HG03135 (cell line): ENCODE measurements at regions not wholly inside any gene's neighbourhood (a gene's known extent, or its start where the extent isn't known, plus 50 kb on each side); places are given as distances from the start of the nearest gene placed in this dataset.
"Not testable (repeated sequence)": the region's sequence is repeated elsewhere in the genome, so short reads cannot be mapped to it uniquely, and the experiment has no call there.

ENCODE experiments used
- ATAC-seq: cut with Tn5 transposase; IDR thresholded peaks from one replicate; pipeline ENCODE4 v1.9.1; 2021; ENCODE audit warnings: mild to moderate bottlenecking, moderate library complexity; ENCODE audit not compliant: unreplicated experiment

DNA sequence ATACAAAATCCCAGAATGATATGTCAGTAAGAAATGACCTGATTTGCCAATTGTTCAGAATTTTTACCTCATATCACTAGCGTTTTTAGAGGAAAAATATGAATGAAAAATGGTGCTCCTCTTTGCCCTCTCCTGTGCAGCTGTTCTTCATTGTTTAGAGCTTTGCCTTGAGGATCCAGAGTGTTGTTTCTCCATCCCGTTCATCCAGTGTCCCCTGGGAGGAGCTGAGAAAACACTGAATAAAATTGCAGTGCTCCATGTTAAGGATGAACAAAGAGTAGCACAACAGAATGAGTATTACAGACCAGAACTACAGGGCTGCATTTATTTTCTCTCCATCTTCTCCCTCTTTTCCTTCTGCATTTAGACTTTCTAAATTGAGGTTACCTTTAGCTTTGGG lies 133.1 kb downstream of the ADCYAP1 start:
- ATAC-seq: no peak

GRCh38 chr18:1039421-1039820 lies 134.8 kb downstream of the ADCYAP1 start:
- no peak for ATAC-seq

DNA sequence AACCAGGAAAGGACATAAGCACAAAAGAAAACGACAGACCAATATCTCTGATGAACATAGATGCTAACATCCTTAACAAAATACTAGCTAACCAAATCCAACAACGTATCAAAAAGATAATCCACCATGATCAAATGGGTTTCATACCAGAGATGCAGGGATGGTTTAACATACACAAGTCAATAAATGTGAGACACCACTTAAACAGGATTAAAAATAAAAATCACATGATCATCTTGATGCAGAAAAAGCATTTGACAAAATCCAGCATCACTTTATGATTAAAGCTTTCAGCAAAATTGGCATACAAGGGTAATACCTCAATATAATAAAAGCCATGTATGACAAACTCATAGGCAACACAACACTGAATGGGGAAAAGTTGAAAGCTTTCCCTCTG lies 138.4 kb downstream of the ADCYAP1 start:
- not testable (repeated sequence) for ATAC-seq

GRCh38 chr18:1045658-1046057 lies 141.0 kb downstream of the ADCYAP1 start:
- no peak for ATAC-seq

DNA sequence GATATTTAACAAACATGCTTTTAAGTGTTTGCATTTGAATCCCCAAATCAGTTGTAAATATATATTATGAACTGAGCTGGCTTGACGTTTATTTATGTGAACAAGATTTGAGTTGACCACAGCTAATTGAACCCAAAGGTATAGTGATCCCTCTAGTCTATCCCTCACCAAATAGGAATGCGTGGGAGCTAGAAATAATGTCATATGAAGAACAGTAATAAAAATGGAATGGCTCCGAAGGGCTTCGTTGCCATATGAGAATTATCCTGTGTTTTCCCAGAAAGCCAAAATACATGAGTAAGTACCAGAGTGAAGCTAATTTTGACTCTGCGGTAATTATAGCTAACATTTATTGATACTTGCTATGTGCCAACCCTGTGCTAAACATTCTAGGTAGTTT lies 142.7 kb downstream of the ADCYAP1 start:
- no peak for ATAC-seq

- ATAC-seq: no peak
Observed at GRCh38 chr18:1048032-1048431, 143.4 kb downstream of the ADCYAP1 start.

- ATAC-seq: no peak
Observed at GRCh38 chr18:1049173-1049572, 144.5 kb downstream of the ADCYAP1 start.

- ATAC-seq: no peak
Observed at GRCh38 chr18:1050012-1050657, 145.5 kb downstream of the ADCYAP1 start.

GRCh38 chr18:1052301-1052700 lies 147.6 kb downstream of the ADCYAP1 start:
- no peak for ATAC-seq

DNA sequence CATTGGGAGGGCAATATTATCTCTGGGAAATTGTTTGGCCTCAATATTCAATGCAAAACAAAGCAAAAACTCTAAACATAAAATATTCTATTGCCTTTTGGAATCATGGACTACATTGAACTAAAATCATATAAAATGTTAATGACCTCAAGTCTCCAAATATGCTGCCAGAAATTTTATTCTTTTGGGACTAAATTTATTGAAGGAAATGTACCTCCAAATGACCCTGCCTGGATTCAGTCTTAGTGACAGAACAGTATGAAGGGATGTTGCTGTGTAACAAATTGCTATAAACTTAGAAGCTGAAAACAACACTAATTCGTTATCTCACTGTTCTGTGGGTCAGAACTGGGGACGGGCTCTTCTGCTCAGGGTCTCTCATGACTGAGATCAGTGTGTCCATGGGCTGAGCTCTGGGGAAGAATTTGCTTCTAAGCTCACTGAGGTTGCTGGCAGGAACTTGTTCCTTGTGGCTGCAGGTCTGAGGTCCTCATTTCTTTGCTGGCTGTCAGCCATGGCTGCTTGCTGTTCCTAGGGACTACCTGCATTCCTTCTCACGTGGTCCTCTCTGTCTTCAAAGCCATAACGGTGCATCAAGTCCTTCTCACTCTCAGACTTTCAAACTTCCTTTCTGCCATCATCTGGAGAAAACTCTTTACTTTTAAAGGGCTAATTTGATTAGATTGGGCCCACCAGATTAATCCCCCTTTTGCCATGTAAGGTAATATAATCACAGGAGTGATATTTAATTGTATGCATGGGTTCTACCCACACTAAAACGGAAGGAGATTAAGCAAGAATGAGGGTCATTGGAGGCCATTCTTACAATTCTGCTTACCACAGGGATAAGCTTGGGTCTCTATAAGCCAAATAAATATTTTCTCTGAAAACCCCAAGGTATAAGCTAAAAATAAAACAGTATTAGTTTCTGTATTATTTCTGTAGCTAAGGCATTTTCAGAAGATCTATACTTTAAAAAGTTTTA lies 149.0 kb downstream of the ADCYAP1 start:
- no peak for ATAC-seq

DNA sequence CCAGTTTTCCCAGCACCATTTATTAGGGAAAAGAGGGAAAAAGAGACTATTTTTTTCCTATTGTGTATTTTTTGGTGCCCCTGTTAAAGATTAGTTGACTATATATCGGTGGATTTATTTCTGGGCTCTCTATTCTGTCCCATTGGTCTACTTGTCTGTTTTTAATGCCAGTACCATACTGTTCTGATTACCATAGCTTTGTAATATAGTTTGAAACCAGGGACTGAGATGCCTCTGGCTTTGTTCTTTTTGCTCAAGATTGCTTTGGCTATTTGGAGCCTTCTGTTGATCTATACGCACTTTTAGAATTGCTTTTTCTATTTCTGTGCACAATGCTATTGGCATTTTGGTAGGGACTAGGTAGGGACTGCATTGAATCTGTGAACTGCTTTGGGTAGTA lies 151.7 kb downstream of the ADCYAP1 start:
- no peak for ATAC-seq

DNA sequence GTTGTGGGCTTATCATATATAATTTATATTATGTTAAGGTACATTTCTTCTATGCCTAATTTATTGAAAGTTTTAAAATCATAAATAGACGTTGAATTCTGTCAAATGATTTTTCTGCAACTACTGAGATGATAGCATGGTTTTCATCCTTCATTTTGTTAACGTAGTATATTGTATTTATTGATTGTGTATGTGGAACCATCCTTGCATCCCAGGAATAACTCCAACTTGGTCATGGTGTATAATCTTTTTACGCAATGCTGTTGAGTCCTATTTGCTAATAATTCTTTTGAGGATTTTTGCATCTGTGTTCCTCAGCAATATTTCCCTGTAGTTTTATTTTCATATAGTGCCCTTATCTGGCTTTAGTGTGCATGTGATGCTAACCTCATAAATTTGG lies 152.7 kb downstream of the ADCYAP1 start:
- ATAC-seq: no peak

DNA sequence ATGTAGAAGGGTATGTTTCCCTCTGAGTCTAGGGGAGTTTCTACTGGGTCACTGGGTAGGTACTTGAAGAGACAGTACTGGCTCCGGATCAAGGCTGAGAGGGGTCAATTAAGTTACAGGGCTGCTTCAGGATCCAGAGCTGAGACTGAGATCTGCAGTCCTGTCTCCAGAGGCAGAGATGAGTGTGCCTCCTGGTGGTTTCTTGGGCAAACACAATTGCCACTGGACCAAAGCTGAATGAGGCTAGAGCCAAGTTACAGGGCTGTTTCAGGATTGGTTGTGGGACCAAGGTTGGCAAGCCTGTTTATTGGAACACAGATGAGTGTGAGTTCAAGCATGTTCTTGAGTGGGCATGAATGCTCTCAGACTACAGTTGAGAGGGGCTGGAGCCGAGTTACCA lies 157.9 kb downstream of the ADCYAP1 start:
- ATAC-seq: no peak

- no peak for ATAC-seq
Observed at GRCh38 chr18:1075322-1075721, 170.7 kb downstream of the ADCYAP1 start.

- no peak for ATAC-seq
Observed at GRCh38 chr18:1075876-1076275, 171.2 kb downstream of the ADCYAP1 start.

GRCh38 chr18:1078301-1078700 lies 173.6 kb downstream of the ADCYAP1 start:
- no peak for ATAC-seq

DNA sequence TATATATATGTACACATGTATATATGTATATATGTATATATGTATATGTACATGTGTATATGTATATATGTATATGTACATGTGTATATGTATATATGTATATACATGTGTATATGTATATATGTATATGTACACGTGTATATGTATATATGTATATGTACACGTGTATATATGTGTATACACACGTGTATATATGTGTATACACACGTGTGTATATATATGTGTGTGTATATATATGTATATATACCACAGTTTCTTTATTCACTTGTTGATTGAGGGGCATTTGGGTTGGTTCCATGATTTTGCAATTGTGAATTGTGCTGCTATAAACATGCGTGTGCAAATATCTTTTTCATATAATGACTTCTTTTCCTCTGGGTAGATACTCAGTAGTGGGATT lies 179.0 kb downstream of the ADCYAP1 start:
- not testable (repeated sequence) for ATAC-seq

GRCh38 chr18:1090758-1091157 lies 186.1 kb downstream of the ADCYAP1 start:
- no peak for ATAC-seq

- ATAC-seq: no peak
Observed at GRCh38 chr18:1092228-1092627, 187.6 kb downstream of the ADCYAP1 start.

- no peak for ATAC-seq
Observed at GRCh38 chr18:1094409-1094808, 189.7 kb downstream of the ADCYAP1 start.

DNA sequence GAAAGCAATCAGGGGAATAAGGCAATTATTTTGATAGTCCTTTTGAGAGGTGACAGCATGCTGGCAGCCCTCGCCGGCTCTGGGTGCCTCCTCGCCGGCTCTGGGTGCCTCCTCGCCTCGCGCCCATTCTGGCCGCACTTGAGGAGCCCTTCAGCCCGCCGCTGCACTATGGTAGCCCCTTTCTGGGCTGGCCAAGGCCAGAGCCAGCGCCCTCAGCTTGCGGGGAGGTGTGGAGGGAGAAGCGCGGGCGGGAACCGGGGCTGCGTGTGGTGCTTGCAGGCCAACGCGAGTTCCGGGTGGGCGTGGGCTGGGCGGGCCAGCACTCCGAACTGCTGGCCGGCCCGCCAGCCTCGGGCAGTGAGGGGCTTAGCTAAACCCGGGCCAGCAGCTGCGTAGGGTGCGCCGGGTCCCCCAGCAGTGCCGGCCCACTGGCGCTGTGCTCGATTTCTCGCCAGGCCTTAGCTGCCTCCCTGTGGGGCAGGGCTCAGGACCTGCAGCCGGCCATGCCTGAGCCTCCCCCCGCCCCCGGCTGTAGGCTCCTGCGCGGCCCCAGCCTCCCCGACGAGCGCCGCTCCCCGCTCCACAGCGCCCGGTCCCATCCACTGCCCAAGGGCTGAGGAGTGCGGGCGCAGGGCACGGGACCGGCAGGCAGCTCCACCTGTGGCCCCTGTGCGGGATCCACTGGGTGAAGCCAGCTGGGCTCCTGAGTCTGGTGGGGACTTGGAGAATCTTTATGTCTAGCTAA lies 193.5 kb downstream of the ADCYAP1 start:
- not testable (repeated sequence) for ATAC-seq
